GM19468 (cell line): ENCODE measurements at regions not wholly inside any gene's neighbourhood (a gene's known extent, or its start where the extent isn't known, plus 50 kb on each side); places are given as distances from the start of the nearest gene placed in this dataset.
"Not testable (repeated sequence)": the region's sequence is repeated elsewhere in the genome, so short reads cannot be mapped to it uniquely, and the experiment has no call there.

Experiments
- ATAC-seq: cut with Tn5 transposase; IDR thresholded peaks from one replicate; pipeline ENCODE4 v1.9.1; 2021; ENCODE audit warnings: mild to moderate bottlenecking, moderate library complexity, moderate number of reproducible peaks; ENCODE audit not compliant: unreplicated experiment; ENCODE audit errors: extremely low read depth

DNA sequence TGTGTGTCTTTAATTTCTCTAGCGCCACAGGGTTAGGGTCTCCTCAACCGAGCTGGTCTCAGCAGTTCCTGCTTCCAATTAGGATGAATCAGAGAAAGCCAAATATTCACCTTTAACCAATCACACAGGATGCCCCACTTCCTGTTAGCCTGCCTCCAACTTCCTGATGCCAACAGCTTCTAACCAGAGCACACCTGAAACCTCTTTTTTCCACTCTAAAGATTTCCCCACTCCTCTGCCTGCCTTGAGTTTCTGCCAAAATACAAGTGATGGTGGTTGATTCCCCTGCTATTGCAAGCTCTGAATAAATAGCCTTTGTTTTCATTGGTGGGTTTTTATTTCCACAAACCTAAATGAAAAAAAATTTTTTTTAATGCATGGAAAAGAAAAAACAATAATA, 144.7 kb upstream of the UST start:
- ATAC-seq, result no peak

DNA sequence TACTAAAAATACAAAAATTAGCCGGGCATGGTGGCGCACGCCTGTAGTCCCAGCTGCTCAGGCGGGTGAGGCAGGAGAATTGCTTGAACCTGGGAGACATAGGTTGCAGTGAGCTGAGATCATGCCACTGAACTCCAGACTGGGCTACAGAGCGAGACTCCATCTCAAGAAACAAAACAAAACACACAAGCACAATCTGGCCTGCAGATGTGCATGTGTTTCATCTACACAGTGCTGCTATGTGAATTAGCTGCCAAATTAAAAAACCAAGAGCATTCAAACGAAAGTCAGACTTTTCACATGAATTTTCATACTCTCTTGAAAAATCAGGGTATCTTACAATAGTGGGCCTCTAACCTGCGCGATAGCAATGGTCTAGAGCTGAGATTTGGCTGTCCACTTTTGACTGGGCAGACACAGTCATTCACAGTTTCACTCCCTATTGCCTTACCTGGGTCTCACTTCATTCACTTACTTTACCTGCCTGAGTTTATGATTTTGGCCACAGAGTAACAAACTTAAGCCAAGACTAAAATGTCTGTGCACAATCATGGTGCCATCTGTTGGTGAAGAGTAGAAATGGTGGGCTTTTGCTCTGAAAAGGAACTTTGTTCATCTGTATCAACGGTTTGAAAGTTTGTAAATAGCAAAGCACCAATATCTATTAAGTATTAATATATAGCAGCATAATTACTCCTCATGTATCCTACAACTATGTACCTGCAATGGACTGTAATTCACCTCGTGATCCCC, 138.5 kb upstream of the UST start:
- ATAC-seq, result no peak

GRCh38 chr6:148611213-148611612, 135.6 kb upstream of the UST start:
- no peak for ATAC-seq

DNA sequence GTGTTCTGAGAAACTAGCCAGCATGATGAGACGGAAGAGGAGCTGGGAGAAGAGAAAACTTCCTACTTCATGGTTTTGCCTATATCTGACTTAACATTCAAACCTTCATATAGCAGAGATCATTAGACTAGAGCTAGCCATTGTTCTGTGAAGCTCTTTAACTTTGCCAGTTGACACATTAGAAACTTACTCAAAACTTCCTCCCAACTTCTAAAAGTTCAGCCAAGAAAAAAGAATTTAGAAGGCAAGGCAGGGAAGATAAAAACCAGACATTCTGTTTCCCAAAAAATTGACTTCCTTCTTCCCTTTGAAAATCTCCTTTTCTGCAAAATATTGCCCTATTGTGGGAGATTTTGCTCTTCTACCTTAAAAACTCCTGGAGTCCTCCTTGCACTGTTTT, 134.8 kb upstream of the UST start:
- ATAC-seq, result no peak

DNA sequence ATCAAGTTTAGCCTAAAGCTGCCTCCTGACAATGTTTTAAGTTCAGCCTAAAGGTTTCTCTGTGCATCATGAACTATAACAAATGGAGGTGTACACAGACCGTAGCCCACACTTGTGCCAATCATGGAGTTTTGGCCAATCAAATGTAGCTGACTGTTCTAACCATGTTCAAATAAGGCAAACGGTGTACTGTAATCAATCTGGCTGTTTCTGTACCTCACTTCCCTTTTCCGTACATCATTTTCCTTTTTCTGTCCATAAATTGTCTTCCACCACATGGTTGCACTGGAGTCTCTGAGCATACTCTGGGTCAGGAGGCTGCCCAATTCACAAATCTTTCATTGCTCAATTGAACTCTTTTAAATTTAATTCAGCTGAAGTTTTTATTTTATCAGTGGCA, 132.2 kb upstream of the UST start:
- no peak for ATAC-seq

- ATAC-seq, result no peak
Measured at GRCh38 chr6:148616841-148617240, 130.0 kb upstream of the UST start.

- ATAC-seq, result no peak
Measured at GRCh38 chr6:148617530-148617929, 129.3 kb upstream of the UST start.

GRCh38 chr6:148619891-148620290, 126.9 kb upstream of the UST start:
- ATAC-seq, result no peak

GRCh38 chr6:148620579-148621298, 126.1 kb upstream of the UST start:
- peak; percentile 42 for ATAC-seq

- no peak for ATAC-seq
Measured at GRCh38 chr6:148625609-148626008, 121.2 kb upstream of the UST start.

GRCh38 chr6:148628251-148628650, 118.6 kb upstream of the UST start:
- no peak for ATAC-seq

GRCh38 chr6:148629181-148629580, 117.6 kb upstream of the UST start:
- no peak for ATAC-seq

DNA sequence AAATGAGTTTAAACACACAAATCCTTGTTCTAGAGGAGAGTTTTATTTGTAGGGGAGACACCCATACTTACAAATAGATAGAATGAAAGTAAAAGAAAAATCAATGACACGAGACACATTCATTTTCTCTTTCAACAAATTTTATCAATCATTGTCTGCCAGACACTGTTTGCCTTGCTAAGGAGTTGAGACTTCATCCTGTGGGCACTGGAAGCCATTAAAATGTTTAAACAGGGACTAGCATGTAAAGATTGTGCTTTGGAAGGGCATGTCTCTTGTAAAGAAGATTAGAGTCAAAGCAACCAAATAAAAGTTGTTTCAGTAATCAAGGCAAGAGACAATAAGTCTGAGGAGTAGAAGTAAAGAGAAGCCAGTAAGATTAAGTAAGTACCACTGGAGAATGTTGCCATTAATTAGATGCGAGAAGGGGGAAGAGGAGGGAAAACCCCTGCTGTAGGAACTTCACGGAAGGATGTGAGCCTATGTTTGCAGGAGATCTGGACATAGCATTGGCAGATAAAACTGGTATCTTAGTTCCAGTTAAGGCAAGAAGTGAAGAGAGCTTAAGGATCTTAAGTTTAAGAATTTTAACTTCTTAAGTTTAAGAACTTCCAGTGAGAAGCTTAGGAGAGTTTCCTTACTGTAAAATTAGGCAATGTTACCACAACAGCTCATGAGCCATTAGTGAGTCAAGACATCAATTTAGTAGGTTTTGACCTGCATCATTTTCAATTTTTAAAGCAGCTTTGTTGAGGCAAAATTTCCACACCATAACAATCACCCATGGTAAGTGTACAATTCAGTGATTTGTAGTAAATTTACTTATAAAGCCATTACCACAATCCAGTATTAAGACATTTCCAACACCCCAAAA, 117.0 kb upstream of the UST start:
- ATAC-seq, result no peak

GRCh38 chr6:148635070-148635743, 111.6 kb upstream of the UST start:
- no peak for ATAC-seq

GRCh38 chr6:148641836-148642235, 105.0 kb upstream of the UST start:
- not testable (repeated sequence) for ATAC-seq

GRCh38 chr6:148643208-148643607, 103.6 kb upstream of the UST start:
- ATAC-seq, result not testable (repeated sequence)

- ATAC-seq, result not testable (repeated sequence)
Measured at GRCh38 chr6:148645049-148645448, 101.8 kb upstream of the UST start.

DNA sequence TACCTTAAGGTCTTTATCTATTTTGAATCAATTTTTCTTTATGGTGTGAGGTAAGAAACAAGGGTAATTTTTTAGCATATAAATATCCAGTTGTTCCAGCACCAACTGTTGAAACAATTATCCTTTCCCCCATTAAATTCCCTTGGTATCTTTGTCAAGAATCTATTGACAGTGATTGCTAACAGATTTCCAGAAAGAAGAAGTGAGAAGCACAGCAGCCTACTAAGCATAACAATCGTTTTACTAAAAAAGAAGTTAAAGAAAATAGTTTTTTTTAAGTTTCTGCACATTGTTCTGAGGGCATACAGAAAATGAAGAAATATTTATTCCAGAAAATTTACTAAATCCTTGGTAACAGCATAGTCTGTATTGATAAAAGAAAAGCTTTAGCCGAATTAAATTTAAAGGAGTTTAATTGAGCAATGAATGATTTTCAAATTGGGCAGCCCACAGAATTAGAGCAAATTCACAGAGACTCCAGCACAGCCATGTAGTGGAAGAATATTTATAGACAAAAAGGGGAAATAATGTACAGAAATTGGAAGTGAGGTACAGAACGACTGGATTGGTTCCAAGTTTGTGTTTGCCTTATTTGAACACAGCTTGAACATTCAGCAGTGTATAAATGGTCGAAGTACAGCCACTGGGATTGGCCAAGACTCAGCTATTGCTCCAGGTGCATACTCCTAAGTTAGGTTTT, 97.9 kb upstream of the UST start:
- no peak for ATAC-seq

GRCh38 chr6:148649454-148649963, 97.3 kb upstream of the UST start:
- peak; percentile 9 for ATAC-seq
